ENCODE measurements at regions not wholly inside any gene's neighbourhood (a gene's known extent, or its start where the extent isn't known, plus 50 kb on each side); places are given as distances from the start of the nearest gene placed in this dataset.

- Histone ChIP-seq H3K4me3 (ENCODE audit: low read length) (no peak overlapping the region), H3K36me3 (ENCODE audit: insufficient read depth, low read length) (no peaks in the 10 kb centered on the region), H3K9ac (ENCODE audit: low read depth, low read length) (no peak overlapping the region), H3K9me3 (replicated peaks; ENCODE audit: low read length) (no peaks in the 10 kb centered on the region), H3K27me3 (ENCODE audit: control insufficient read depth, insufficient read depth, low read length) (peaks cover 19% of the 10 kb centered on the region), H3K4me1 (ENCODE audit: control insufficient read depth, insufficient read depth, low read length) (no peaks in the 10 kb centered on the region), H3K4me2 (ENCODE audit: low read length) (no peak overlapping the region)
Observed at GRCh38 chr19:28988066-28988465, 224.9 kb downstream of the UQCRFS1 start.

DNA sequence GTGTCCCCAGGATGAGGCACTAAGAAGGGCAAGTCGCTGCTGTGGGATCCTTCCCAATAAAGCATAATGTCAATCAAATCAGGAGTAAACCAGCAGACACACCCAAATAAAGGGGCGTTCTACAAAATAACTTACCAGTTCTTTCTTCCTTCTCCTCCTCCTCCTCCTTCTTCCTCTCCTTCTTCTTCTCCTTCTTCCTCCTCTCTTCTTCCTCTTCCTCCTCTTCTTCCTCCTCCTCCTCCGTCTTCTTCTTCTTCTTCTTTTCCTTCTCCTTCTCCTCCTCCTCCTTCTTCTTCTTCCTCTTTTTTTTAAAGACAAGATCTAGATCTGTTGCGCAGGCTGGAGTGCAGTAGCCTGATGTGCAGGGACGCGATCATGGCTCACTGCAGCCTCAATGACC, 225.8 kb downstream of the UQCRFS1 start:
- H3K9me3 ChIP-seq (replicated peaks; ENCODE audit: low read length): no peaks in the 10 kb centered on the region
- H3K9ac ChIP-seq (ENCODE audit: low read depth, low read length): no peak overlapping the region
- H3K4me3 ChIP-seq (ENCODE audit: low read length): no peak overlapping the region
- peaks cover 24% of the 10 kb centered on the region for H3K27me3 ChIP-seq (ENCODE audit: control insufficient read depth, insufficient read depth, low read length)
- no peaks in the 10 kb centered on the region for H3K36me3 ChIP-seq (ENCODE audit: insufficient read depth, low read length)
- H3K4me2 ChIP-seq (ENCODE audit: low read length): no peak overlapping the region
- no peaks in the 10 kb centered on the region for H3K4me1 ChIP-seq (ENCODE audit: control insufficient read depth, insufficient read depth, low read length)

DNA sequence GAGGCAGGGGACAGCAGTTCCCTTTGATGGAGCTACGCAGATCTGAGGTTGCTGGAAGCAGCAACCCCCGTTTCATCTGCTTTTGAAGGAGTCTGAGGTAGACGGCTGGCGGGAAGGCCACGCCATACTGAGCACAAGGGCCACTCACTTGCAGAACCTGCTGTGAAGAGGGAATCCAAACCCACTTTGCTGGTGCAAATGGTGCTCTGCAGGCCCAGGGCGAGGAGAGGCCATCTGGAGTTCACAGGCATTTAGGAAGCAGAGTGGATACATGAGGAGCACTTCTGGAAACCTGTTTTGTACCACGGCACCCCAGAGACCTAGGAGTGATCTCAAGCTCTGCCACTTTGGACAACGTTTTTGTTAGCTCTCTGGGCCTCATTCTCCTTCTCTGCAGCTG, 227.8 kb downstream of the UQCRFS1 start:
- peaks cover 24% of the 10 kb centered on the region for H3K27me3 ChIP-seq (ENCODE audit: control insufficient read depth, insufficient read depth, low read length)
- no peak overlapping the region for H3K4me2 ChIP-seq (ENCODE audit: low read length)
- H3K9ac ChIP-seq (ENCODE audit: low read depth, low read length): no peak overlapping the region
- H3K4me1 ChIP-seq (ENCODE audit: control insufficient read depth, insufficient read depth, low read length): no peaks in the 10 kb centered on the region
- no peak overlapping the region for H3K4me3 ChIP-seq (ENCODE audit: low read length)
- H3K9me3 ChIP-seq (replicated peaks; ENCODE audit: low read length): no peaks in the 10 kb centered on the region
- H3K36me3 ChIP-seq (ENCODE audit: insufficient read depth, low read length): no peaks in the 10 kb centered on the region

DNA sequence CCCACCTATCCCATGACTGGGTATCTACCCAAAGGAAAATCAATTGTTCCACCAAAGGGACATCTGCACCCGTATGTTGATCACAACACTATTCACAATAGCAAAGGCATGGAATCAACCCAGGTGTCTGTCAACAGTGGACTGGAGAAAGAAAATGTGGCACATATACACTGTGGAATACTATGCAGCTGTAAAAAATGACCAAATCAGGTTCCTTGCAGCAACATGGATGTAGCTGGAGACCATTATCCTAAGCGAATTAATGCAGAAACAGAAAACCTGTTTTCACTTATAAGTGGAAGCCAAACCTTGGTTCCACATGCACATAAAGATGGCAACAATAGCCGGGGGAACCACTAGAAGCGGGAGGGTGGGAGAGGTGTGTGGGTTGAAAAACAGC, 228.6 kb downstream of the UQCRFS1 start:
- Histone ChIP-seq H3K9me3 (replicated peaks; ENCODE audit: low read length) (no peaks in the 10 kb centered on the region), H3K4me3 (ENCODE audit: low read length) (no peak overlapping the region), H3K36me3 (ENCODE audit: insufficient read depth, low read length) (no peaks in the 10 kb centered on the region), H3K9ac (ENCODE audit: low read depth, low read length) (no peak overlapping the region), H3K27me3 (ENCODE audit: control insufficient read depth, insufficient read depth, low read length) (peaks cover 24% of the 10 kb centered on the region), H3K4me2 (ENCODE audit: low read length) (no peak overlapping the region), H3K4me1 (ENCODE audit: control insufficient read depth, insufficient read depth, low read length) (peaks cover 3% of the 10 kb centered on the region)

DNA sequence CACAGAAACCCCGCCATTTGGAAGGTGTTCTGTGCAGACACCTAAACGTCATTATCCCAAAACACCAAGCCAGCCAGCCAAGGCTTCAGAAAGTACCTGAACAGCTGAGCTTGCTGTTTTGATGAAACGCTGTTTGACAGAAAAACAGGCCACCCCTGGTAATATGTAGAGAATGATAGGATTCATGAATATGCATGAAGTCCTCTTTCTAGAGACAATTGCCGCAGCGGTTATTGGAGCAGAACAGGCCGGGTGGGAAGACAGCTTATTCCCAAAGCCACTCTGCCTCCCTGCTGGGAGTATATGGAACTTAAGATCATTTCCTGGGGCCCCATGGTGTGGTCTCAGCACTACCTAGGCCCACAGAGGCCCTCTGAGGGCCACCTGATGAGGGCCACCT, 229.5 kb downstream of the UQCRFS1 start:
- H3K9ac ChIP-seq (ENCODE audit: low read depth, low read length): no peak overlapping the region
- no peaks in the 10 kb centered on the region for H3K9me3 ChIP-seq (replicated peaks; ENCODE audit: low read length)
- H3K4me1 ChIP-seq (ENCODE audit: control insufficient read depth, insufficient read depth, low read length): peaks cover 3% of the 10 kb centered on the region
- H3K36me3 ChIP-seq (ENCODE audit: insufficient read depth, low read length): no peaks in the 10 kb centered on the region
- no peak overlapping the region for H3K4me3 ChIP-seq (ENCODE audit: low read length)
- peaks cover 24% of the 10 kb centered on the region for H3K27me3 ChIP-seq (ENCODE audit: control insufficient read depth, insufficient read depth, low read length)
- H3K4me2 ChIP-seq (ENCODE audit: low read length): no peak overlapping the region

- H3K36me3 ChIP-seq (ENCODE audit: insufficient read depth, low read length): no peaks in the 10 kb centered on the region
- peaks cover 21% of the 10 kb centered on the region for H3K27me3 ChIP-seq (ENCODE audit: control insufficient read depth, insufficient read depth, low read length)
Observed at GRCh38 chr19:28981994-28982393, 231.0 kb downstream of the UQCRFS1 start.

GRCh38 chr19:28981518-28981917, 231.4 kb downstream of the UQCRFS1 start:
- no peak overlapping the region for H3K9ac ChIP-seq (ENCODE audit: low read depth, low read length)
- H3K4me3 ChIP-seq (ENCODE audit: low read length): no peak overlapping the region
- H3K4me2 ChIP-seq (ENCODE audit: low read length): no peak overlapping the region
- H3K27me3 ChIP-seq (ENCODE audit: control insufficient read depth, insufficient read depth, low read length): peaks cover 19% of the 10 kb centered on the region
- peaks cover 3% of the 10 kb centered on the region for H3K4me1 ChIP-seq (ENCODE audit: control insufficient read depth, insufficient read depth, low read length)
- no peaks in the 10 kb centered on the region for H3K9me3 ChIP-seq (replicated peaks; ENCODE audit: low read length)
- no peaks in the 10 kb centered on the region for H3K36me3 ChIP-seq (ENCODE audit: insufficient read depth, low read length)

More at GRCh38 chr19:28981994-28982393, 231.0 kb downstream of the UQCRFS1 start:
- Histone ChIP-seq H3K4me1 (ENCODE audit: control insufficient read depth, insufficient read depth, low read length) (peaks cover 3% of the 10 kb centered on the region), H3K9me3 (replicated peaks; ENCODE audit: low read length) (no peaks in the 10 kb centered on the region), H3K4me2 (ENCODE audit: low read length) (no peak overlapping the region), H3K4me3 (ENCODE audit: low read length) (no peak overlapping the region), H3K9ac (ENCODE audit: low read depth, low read length) (no peak overlapping the region)

- H3K27me3 ChIP-seq (ENCODE audit: control insufficient read depth, insufficient read depth, low read length): peaks cover 14% of the 10 kb centered on the region
- no peak overlapping the region for H3K9ac ChIP-seq (ENCODE audit: low read depth, low read length)
- peaks cover 3% of the 10 kb centered on the region for H3K4me1 ChIP-seq (ENCODE audit: control insufficient read depth, insufficient read depth, low read length)
- H3K9me3 ChIP-seq (replicated peaks; ENCODE audit: low read length): no peaks in the 10 kb centered on the region
- H3K4me3 ChIP-seq (ENCODE audit: low read length): no peak overlapping the region
- H3K4me2 ChIP-seq (ENCODE audit: low read length): no peak overlapping the region
- no peaks in the 10 kb centered on the region for H3K36me3 ChIP-seq (ENCODE audit: insufficient read depth, low read length)
Observed at GRCh38 chr19:28980236-28980868, 232.6 kb downstream of the UQCRFS1 start.

DNA sequence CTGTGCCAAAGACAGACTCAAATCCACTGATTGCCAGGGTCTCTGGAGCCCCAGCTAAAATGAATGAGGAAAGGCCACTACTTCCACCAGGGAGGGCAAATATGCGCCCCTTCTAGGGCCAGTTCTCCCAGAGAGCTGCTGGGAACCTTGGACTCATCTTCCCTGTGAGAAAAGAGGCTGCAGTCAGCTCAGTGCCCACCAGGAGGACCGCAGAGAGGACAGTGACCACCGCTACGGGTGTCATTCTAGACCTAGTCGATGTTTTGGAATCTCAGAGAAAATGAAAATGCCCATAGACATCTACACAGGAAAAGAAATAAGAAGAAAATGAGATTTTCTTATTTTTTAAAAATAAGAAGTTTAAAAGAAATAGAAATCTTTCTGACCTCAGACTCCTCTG, 235.1 kb downstream of the UQCRFS1 start:
- no peak overlapping the region for H3K9ac ChIP-seq (ENCODE audit: low read depth, low read length)
- H3K36me3 ChIP-seq (ENCODE audit: insufficient read depth, low read length): no peaks in the 10 kb centered on the region
- peaks cover 2% of the 10 kb centered on the region for H3K27me3 ChIP-seq (ENCODE audit: control insufficient read depth, insufficient read depth, low read length)
- peaks cover 3% of the 10 kb centered on the region for H3K4me1 ChIP-seq (ENCODE audit: control insufficient read depth, insufficient read depth, low read length)
- no peak overlapping the region for H3K4me2 ChIP-seq (ENCODE audit: low read length)
- no peaks in the 10 kb centered on the region for H3K9me3 ChIP-seq (replicated peaks; ENCODE audit: low read length)
- no peak overlapping the region for H3K4me3 ChIP-seq (ENCODE audit: low read length)

DNA sequence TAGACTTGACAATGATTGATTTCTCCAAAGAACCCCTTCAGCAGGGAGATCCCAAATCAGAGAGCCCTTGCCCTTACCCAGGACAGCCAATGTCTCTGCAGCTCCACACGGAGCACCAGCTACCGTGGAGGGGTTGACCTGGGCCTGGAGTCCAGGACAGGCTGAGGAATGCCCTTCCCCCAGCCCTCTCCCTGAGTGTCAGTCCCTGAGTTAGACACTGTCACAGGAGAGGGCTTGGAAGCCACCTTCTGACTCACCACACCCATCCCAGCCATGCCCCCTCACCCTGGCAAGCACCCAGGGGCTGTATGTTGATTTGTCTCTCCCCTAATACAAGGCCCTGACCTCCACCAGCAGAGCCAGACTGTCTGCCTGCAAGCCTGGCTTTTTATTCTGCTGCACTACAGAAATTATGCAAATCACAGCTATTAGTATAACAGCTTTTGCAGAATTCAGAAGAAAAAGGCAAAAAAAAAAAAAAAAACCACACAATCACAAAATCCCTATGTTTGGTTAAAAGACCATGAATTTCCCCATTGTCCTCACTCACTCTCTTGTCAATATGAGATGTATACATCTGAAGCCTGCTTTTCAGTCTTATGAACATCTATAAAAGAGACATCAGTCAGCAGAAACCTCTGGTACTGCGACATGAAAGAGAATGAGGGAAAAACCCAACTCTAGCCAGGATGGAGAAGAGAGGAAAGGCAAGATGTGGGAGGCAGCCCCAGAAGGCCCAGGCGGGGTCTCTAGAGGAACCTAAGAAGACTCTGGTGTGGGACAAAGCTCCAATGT, 240.7 kb downstream of the UQCRFS1 start:
- Histone ChIP-seq H3K27me3 (ENCODE audit: control insufficient read depth, insufficient read depth, low read length) (no peaks in the 10 kb centered on the region), H3K4me3 (ENCODE audit: low read length) (no peak overlapping the region), H3K9me3 (replicated peaks; ENCODE audit: low read length) (no peaks in the 10 kb centered on the region), H3K9ac (ENCODE audit: low read depth, low read length) (no peak overlapping the region), H3K4me1 (ENCODE audit: control insufficient read depth, insufficient read depth, low read length) (peaks cover 10% of the 10 kb centered on the region), H3K36me3 (ENCODE audit: insufficient read depth, low read length) (no peaks in the 10 kb centered on the region), H3K4me2 (ENCODE audit: low read length) (no peak overlapping the region)

- no peak overlapping the region for H3K9ac ChIP-seq (ENCODE audit: low read depth, low read length)
- H3K4me1 ChIP-seq (ENCODE audit: control insufficient read depth, insufficient read depth, low read length): peaks cover 18% of the 10 kb centered on the region
- no peaks in the 10 kb centered on the region for H3K9me3 ChIP-seq (replicated peaks; ENCODE audit: low read length)
- H3K27me3 ChIP-seq (ENCODE audit: control insufficient read depth, insufficient read depth, low read length): no peaks in the 10 kb centered on the region
- no peak overlapping the region for H3K4me3 ChIP-seq (ENCODE audit: low read length)
- no peaks in the 10 kb centered on the region for H3K36me3 ChIP-seq (ENCODE audit: insufficient read depth, low read length)
- no peak overlapping the region for H3K4me2 ChIP-seq (ENCODE audit: low read length)
Observed at GRCh38 chr19:28971513-28971912, 241.4 kb downstream of the UQCRFS1 start.

- H3K4me3 ChIP-seq (ENCODE audit: low read length): no peak overlapping the region
- no peak overlapping the region for H3K9ac ChIP-seq (ENCODE audit: low read depth, low read length)
- no peaks in the 10 kb centered on the region for H3K27me3 ChIP-seq (ENCODE audit: control insufficient read depth, insufficient read depth, low read length)
- peaks cover 22% of the 10 kb centered on the region for H3K4me1 ChIP-seq (ENCODE audit: control insufficient read depth, insufficient read depth, low read length)
- no peaks in the 10 kb centered on the region for H3K9me3 ChIP-seq (replicated peaks; ENCODE audit: low read length)
- no peak overlapping the region for H3K4me2 ChIP-seq (ENCODE audit: low read length)
- no peaks in the 10 kb centered on the region for H3K36me3 ChIP-seq (ENCODE audit: insufficient read depth, low read length)
Observed at GRCh38 chr19:28971049-28971448, 241.9 kb downstream of the UQCRFS1 start.
